CD4-positive, alpha-beta T cell treated with Interferon gamma for 1 hour (primary cell): ENCODE measurements at regions not wholly inside any gene's neighbourhood (a gene's known extent, or its start where the extent isn't known, plus 50 kb on each side); places are given as distances from the start of the nearest gene placed in this dataset.
"Not testable (repeated sequence)": the region's sequence is repeated elsewhere in the genome, so short reads cannot be mapped to it uniquely, and the experiment has no call there.

Experiments used
- DNase-seq: peaks from one replicate; pipeline ENCODE4 v3.0.0-alpha.2; 2020

GRCh38 chr18:41690332-41691127, 264.5 kb upstream of the PIK3C3 start:
- DNase-seq: no peak

GRCh38 chr18:41687138-41687537, 267.9 kb upstream of the PIK3C3 start:
- no peak for DNase-seq

GRCh38 chr18:41681138-41681880, 273.7 kb upstream of the PIK3C3 start:
- no peak for DNase-seq

- no peak for DNase-seq
Observed at GRCh38 chr18:41674506-41674905, 280.5 kb upstream of the PIK3C3 start.

- DNase-seq: no peak
Observed at GRCh38 chr18:41666231-41666630, 288.8 kb upstream of the PIK3C3 start.

- DNase-seq: no peak
Observed at GRCh38 chr18:41665210-41665609, 289.8 kb upstream of the PIK3C3 start.

- DNase-seq: no peak
Observed at GRCh38 chr18:41660654-41661053, 294.4 kb upstream of the PIK3C3 start.

- no peak for DNase-seq
Observed at GRCh38 chr18:41659438-41660130, 295.4 kb upstream of the PIK3C3 start.

GRCh38 chr18:41657189-41657588, 297.8 kb upstream of the PIK3C3 start:
- no peak for DNase-seq

- no peak for DNase-seq
Observed at GRCh38 chr18:41655074-41655473, 300.0 kb upstream of the PIK3C3 start.

- no peak for DNase-seq
Observed at GRCh38 chr18:41647914-41648313, 307.1 kb upstream of the PIK3C3 start.

GRCh38 chr18:41646915-41647620, 308.0 kb upstream of the PIK3C3 start:
- no peak for DNase-seq

GRCh38 chr18:41645589-41646360, 309.3 kb upstream of the PIK3C3 start:
- no peak for DNase-seq

- DNase-seq: no peak
Observed at GRCh38 chr18:41644466-41644865, 310.6 kb upstream of the PIK3C3 start.

GRCh38 chr18:41643427-41643826, 311.6 kb upstream of the PIK3C3 start:
- DNase-seq: no peak

GRCh38 chr18:41642756-41643155, 312.3 kb upstream of the PIK3C3 start:
- DNase-seq: no peak

GRCh38 chr18:41639218-41639617, 315.8 kb upstream of the PIK3C3 start:
- DNase-seq: no peak

- DNase-seq: not testable (repeated sequence)
Observed at GRCh38 chr18:41631723-41632285, 323.2 kb upstream of the PIK3C3 start.

- DNase-seq: no peak
Observed at GRCh38 chr18:41630232-41630886, 324.7 kb upstream of the PIK3C3 start.

GRCh38 chr18:41624460-41624859, 330.6 kb upstream of the PIK3C3 start:
- no peak for DNase-seq

GRCh38 chr18:41621177-41621576, 333.9 kb upstream of the PIK3C3 start:
- no peak for DNase-seq
